LNCaP clone FGC (cell line): ENCODE measurements at regions not wholly inside any gene's neighbourhood (a gene's known extent, or its start where the extent isn't known, plus 50 kb on each side); places are given as distances from the start of the nearest gene placed in this dataset.

Experiments
- DNase-seq: peaks from one replicate; pipeline ENCODE4 v3.0.0-alpha.2; 2011; ENCODE audit warnings: low read depth
- H3K4me3 ChIP-seq: 2 replicates; pipeline ENCODE4 v1.5.1; 2011; ENCODE audit warnings: mild to moderate bottlenecking, low read depth, low read length, control low read depth
- CTCF ChIP-seq: IDR thresholded peaks from 2 replicates; pipeline ENCODE4 v1.5.1; 2012; ENCODE audit warnings: mild to moderate bottlenecking; ENCODE audit not compliant: control insufficient read depth, insufficient read depth; ENCODE audit errors: extremely low read depth

GRCh38 chr6:19463925-19464324 lies 373.2 kb upstream of the ID4 start:
- H3K4me3 ChIP-seq = no peak overlapping the region
- TF ChIP-seq CTCF = no peak
- no peak for DNase-seq

GRCh38 chr6:19465256-19465655 lies 371.9 kb upstream of the ID4 start:
- DNase-seq = no peak
- no peak overlapping the region for H3K4me3 ChIP-seq
- TF ChIP-seq CTCF = no peak

- DNase-seq = peak; percentile 91
- no peak for TF ChIP-seq CTCF
- H3K4me3 ChIP-seq = no peak overlapping the region
These were observed 371.4 kb upstream of the ID4 start for GRCh38 chr6:19465760-19466159.

GRCh38 chr6:19470333-19470732 lies 366.8 kb upstream of the ID4 start:
- H3K4me3 ChIP-seq = no peak overlapping the region
- DNase-seq = no peak
- no peak for TF ChIP-seq CTCF

GRCh38 chr6:19472153-19472552 lies 365.0 kb upstream of the ID4 start:
- TF ChIP-seq CTCF = no peak
- DNase-seq = no peak
- no peak overlapping the region for H3K4me3 ChIP-seq

GRCh38 chr6:19472850-19473249 lies 364.3 kb upstream of the ID4 start:
- no peak overlapping the region for H3K4me3 ChIP-seq
- peak; percentile 33; the same call in 1 of the 2 replicates for TF ChIP-seq CTCF
- no peak for DNase-seq

GRCh38 chr6:19477563-19477962 lies 359.6 kb upstream of the ID4 start:
- no peak overlapping the region for H3K4me3 ChIP-seq
- TF ChIP-seq CTCF = no peak
- no peak for DNase-seq
